ENCODE measurements at regions not wholly inside any gene's neighbourhood (a gene's known extent, or its start where the extent isn't known, plus 50 kb on each side); places are given as distances from the start of the nearest gene placed in this dataset.
"Not testable (repeated sequence)": the region's sequence is repeated elsewhere in the genome, so short reads cannot be mapped to it uniquely, and the experiment has no call there.

DNA sequence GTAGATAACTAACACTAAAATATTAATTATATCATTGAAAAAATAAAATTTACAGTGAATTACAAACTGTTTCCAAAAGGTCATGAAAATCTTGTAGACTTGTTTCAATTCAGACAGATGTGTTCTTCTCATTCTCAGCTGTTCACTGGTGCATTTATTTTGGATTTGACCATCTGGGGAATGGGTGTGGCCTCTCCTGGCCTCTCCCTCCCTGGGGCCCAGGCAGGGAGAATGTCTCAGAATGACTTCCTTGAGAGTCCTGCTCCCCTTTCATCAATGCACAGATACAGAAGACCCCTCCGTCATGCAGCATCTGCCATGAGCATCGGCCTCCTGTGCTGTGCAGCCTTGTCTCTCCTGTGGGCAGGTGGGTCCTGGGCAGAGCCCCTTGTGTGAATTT is 192.8 kb upstream of the PRSS58 start:
- DNase-seq (ENCODE audit: insufficient read length, low spot score) = no peak

DNA sequence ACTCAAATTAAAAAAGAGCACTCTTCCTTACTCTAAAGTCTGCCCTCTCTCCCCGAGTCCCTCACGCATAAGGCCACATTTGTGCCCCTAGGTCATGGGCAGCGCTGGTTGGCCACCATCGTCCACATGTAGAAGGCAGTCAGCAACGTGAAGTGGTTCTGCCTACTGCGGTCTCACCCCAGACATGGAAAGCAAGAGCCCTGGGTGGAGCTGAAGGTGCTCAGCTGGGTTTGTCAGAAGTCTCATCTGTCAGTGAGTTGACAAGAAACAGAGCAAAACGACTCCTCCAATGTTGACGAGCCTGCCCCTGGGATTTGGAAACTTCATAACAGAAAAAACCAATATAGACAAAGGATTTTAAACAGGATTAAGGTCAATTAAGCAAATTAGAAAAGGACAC is 192.3 kb upstream of the PRSS58 start:
- FAIRE-seq (no peak), DNase-seq (ENCODE audit: insufficient read length, low spot score) (no peak)

More for the DNA sequence above, 192.8 kb upstream of the PRSS58 start:
- FAIRE-seq = no peak

DNA sequence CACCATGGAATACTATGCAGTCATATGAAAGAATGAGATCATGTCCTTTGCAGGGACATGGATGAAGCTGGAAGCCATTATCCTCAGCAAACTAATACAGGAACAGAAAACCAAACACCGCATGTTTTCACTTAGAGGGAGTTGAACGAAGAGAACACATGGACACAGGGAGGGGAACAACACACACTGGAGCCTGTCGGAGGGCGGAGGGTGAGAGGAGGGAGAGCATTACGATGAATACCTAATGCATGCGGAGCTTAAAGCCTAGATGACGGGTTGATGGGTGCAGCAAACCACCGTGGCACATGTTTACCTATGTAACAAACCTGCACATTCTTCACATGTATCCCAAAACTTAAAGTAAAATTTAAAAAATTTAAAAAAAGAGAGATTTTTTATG is 191.0 kb upstream of the PRSS58 start:
- DNase-seq (ENCODE audit: insufficient read length, low spot score); FAIRE-seq: not testable (repeated sequence)

DNA sequence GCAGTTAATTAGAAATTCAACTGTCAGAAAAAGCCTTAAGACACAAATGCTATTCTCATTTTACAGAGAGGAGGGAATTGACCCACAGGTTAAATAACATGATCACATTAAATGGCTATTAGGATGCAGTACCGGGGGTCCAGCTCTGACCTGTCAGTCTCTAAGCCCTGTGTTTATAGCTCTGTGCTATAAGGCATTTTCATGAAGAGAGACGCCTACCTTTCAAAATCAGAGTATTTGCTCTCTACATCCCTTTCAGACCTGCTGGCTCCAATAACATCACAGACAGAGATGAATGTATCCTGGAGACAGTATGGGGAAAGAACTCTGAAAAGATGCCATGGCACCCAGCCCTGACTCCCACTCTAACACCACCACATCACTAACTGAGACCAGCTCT is 189.9 kb upstream of the PRSS58 start:
- DNase-seq (ENCODE audit: insufficient read length, low spot score) (no peak), FAIRE-seq (no peak)

DNA sequence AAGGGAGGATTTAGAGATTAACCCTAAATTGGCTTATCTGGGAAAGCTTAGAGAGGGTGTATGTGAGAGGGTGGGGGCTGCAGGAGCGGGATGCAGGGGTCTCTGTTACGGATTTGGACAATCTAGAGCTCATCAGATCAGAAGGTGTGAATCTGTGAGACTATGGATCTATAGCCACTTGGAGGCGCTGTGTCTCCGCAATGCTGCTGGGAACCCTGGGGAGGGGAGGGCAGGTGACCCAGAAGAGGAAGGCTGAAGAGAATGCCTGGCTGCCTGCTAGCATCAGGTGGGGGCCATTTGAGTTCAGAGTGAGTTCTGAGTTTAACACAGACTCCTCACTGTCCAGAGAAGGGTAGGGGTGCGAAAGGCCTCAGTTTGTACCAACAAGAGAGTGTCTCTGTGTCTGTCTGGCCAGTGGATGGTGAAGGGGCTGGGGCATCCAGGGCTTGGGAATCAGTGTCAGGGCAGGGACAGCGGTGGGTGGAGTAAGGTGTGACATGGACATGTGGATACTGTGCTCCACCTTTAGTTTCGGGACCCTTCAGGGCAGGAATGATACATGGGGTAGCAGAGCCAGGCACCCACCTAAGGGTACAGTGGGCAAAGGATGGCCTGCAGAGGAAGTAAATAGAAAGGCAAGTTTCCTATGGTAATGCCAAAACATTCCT is 187.3 kb upstream of the PRSS58 start:
- no peak for DNase-seq (ENCODE audit: insufficient read length, low spot score)
- FAIRE-seq = no peak

DNA sequence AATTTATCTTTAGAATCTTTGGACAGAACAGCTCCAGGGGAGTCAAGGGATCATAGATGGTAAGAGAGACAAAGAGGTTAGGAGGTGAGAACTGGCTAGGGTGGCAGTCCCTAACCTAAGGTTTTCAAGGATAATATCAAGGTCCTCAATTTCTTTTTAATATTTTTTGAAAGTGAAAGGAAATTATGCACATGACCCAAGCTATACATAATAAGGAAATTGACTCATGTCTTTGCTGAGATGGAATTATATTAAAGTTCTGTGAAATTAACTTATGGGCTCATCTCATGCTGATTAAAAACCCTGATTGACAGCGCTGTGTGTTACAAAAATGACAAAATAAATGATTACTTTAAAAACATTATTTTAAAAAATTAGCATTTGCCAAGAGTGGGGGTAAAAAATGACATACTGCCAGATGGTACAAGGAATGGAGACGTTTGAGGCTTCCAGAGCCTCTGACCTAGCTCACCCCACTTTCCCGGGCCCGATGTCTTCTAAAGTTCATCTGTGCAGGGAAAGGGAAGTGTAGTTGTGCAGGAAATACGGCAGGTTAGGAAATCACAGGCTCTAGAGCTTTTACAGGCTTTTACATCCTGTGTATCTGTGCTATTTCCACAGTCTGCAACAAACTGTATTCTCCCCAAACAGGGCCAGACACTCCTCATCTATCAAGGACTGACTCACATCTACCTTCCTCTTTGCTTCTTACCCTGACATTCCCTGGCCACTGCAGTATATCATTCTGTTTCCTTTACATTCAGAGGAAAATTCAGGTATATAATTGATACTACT is 185.6 kb upstream of the PRSS58 start:
- no peak for FAIRE-seq

DNA sequence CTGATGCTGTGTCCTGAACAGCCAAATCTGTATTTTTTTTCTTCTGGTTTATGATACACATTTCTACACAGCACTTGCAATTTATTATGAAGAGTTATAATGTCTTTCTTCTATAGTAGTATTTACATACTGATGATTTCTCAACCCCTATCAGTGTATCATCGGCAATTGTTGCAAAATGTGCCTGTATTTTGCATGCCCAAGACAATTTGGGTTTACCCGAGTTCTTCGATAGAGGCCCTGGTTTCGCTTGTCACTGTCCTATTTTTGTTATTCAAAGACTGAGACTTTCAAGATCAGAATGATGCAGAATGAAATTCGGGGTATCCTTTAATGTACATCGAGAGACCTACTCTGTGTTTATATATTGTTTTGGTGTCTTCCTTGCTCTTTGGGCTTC is 184.5 kb upstream of the PRSS58 start:
- DNase-seq (ENCODE audit: insufficient read length, low spot score) (no peak), FAIRE-seq (no peak)

More for the DNA sequence above, 185.6 kb upstream of the PRSS58 start:
- no peak for DNase-seq (ENCODE audit: insufficient read length, low spot score)

DNA sequence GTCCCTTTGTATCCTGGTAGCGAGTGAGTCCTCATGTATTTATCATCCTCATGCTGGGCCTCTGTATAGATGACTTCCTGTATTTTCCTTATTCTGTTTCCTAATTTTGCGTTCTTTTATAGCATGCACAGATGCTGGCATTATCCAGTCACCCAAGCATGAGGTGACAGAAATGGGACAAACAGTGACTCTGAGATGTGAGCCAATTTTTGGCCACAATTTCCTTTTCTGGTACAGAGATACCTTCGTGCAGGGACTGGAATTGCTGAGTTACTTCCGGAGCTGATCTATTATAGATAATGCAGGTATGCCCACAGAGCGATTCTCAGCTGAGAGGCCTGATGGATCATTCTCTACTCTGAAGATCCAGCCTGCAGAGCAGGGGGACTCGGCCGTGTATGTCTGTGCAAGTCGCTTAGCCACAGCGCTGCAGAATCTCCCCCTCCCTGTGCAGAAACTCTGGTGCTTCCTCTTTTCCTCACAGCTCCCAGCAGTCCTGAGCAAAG is 183.1 kb upstream of the PRSS58 start:
- FAIRE-seq (no peak), DNase-seq (ENCODE audit: insufficient read length, low spot score) (no peak)

DNA sequence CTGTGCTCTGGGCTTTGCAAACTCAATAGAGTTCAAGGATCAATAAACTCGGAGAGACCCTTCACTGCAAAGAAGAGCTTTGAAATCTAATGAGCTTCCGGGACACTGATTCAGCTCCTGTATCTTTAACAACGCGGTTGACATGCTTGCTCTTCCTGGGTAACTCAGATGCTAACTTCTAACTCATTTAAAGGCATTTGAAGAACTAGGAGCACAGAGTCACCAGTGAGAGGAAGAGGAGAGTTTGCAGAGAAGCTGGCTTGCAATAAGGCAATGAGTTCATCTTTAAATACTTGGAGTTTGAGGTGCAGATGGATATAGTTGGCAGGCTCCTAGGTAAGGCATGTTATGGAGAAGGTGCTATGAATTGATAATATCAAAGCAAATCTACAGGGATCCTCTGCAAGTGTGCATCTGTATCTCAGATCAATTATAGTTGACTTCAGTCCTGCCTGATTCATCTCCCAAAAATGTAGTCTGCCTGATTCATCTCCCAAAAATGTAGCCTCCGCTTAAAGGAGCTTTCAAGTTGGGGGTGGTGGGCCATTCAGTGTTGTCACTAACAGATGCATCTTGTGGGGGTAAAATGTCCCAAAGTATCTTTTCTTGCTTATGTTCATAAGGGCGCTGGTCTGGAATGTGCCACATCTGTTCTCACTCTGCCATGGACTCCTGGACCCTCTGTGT is 182.5 kb upstream of the PRSS58 start:
- DNase-seq (ENCODE audit: insufficient read length, low spot score) = peak; percentile 46
- no peak for FAIRE-seq

DNA sequence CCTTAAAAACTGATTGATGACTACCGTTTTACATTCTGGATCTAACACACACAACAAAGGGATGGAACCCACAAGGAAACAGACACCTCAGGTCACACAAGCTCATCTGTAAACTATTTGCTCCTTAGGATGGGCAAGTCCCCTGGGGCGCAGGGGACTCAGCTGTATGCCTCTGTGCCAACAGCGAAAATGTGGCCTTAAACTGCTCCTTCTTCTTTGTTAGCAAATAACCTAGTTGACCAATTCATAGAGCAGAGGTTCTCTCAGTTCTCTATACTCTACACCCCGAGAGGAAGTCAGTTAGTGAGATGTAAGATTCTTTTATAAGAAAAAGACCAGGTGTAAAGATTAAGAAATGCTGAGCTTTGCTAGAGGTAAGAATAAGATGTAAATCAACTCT is 181.9 kb upstream of the PRSS58 start:
- FAIRE-seq = no peak
- no peak for DNase-seq (ENCODE audit: insufficient read length, low spot score)

DNA sequence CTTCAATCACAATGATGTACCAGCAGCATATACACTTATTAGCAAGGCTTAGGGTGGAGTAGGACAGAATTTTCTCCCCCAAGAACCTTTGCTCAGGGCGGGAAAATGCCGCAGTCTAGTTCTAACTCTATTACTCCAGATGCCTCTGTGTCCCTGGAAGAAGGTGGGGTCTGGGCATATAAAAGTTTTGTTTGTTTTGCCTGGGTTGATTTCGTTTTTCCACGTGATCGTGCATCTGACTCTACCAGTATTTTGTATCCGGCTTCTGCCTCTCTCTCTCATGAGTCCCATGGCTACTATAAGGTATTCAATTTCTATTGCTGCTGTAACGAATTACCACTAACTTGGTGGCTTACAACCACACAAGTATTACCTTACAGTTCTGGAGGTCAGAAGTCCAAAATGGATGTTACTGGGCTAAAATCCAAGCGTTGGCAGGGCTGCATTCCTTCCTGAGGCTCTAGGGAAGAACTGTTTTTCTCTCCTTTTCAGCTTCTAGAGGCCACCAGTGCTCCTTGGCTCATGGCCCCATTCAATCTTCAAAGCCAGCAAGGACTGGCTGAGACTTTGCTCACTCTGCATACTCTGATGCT is 181.2 kb upstream of the PRSS58 start:
- FAIRE-seq (no peak), DNase-seq (ENCODE audit: insufficient read length, low spot score) (no peak)

DNA sequence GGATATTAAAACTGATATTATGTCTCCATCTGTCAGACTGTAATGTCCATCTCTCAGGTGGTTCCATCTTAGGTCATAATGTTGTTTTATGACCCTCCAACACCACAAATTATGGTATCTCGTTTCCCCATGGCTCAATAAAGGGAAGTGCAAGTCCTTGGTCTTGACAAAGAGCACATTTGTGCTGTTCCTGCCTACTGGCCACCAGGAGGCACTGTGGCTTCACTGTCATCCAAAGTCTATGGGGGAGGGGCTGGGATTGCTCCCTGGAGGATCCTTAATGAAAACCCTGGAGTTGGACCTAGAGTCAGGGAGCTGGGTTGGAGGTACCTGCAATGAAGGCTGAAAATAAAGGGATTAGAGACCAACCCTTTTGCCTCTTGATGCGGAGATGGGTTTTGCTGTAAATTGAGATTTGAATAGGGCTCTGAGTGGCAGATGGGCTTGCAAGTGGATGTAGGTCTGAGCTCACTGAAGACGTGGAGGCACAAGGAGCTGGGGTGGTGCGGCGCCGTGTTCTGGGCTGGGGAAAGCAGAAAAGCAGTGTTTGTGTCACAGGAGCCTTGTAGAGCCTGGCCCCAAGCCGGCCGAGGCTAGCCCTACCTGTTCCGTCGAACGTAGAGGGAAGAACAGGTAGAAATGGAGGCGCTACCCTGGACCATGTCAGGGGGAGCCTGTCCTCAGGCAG is 180.5 kb upstream of the PRSS58 start:
- DNase-seq (ENCODE audit: insufficient read length, low spot score) (no peak), FAIRE-seq (no peak)

DNA sequence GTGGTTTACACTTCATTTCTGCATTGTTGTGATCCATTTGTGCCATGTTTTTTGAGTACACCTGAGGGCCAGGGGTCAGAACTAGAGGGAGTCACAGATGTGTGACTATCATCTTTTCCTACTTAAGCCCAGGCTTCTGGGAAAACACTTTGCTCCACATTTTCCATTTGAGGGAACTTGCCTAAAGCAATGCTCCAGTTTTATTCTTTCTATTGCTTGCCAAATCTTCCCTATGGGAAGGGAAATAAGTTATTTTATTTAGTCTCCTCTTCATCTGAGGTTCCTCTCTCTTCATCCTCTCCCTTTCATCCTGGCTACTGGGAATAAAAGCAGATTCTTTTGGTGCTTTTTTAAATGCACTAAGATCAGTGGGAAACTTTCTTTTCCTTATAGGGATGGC is 179.9 kb upstream of the PRSS58 start:
- no peak for DNase-seq (ENCODE audit: insufficient read length, low spot score)
- no peak for FAIRE-seq

DNA sequence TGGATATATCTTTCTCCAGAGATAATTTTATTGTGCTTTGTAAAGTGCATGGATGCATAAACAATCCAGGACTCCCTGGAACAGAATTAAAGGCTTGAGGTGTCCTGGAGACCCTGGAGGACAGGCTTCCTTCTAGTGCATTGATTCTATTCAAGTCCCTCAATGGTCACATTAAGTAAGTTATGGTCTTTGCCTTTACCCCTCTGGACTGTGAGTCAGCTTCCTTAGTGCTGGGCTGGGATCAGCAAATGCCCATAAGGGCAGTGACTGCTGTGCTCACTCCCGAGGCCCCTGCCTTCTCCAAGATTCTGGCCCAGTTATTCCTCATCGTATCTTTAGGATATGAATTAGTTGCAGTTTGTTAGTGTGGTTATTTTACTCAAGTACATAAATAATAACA is 178.7 kb upstream of the PRSS58 start:
- DNase-seq (ENCODE audit: insufficient read length, low spot score) (no peak), FAIRE-seq (no peak)

DNA sequence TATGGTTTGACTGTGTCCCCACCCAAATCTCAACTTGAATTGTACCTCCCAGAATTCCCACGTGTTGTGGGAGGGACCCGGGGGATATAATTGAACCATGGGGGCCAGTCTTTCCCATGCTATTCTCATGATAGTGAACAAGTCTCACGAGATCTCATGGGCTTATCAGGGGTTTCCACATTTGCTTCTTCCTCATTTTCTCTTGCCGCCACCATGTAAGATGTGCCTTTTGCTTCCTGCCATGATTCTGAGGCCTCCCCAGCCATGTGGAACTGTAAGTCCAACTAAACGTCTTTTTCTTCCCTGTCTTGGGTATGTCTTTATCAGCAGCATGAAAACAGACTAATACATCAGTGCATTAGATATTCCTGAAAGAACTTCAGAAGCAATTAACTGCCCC is 177.7 kb upstream of the PRSS58 start:
- not testable (repeated sequence) for FAIRE-seq; DNase-seq (ENCODE audit: insufficient read length, low spot score)

DNA sequence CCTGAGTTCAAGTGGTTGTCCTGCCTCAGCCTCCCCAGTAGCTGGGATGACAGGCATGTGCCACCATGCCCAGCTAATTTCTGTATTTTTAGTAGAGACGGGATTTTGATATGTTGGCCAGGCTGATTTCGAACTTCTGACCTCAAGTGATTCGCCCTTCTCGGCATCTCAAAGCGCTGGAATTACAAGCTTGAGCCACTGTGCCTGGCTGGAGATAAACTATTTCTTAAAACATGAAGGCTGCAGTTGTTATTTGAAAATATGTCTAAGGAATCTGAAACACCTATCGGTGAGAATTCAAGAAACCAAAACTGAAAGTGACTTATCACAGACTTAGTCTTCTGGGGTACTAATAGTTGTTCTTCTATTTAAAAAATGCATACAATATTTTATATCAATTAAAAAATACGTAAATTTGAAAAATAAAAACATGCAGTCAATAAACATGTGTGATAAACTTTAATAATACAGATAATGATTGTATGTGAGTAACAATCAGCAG is 176.9 kb upstream of the PRSS58 start:
- DNase-seq (ENCODE audit: insufficient read length, low spot score) = no peak
- FAIRE-seq = no peak

DNA sequence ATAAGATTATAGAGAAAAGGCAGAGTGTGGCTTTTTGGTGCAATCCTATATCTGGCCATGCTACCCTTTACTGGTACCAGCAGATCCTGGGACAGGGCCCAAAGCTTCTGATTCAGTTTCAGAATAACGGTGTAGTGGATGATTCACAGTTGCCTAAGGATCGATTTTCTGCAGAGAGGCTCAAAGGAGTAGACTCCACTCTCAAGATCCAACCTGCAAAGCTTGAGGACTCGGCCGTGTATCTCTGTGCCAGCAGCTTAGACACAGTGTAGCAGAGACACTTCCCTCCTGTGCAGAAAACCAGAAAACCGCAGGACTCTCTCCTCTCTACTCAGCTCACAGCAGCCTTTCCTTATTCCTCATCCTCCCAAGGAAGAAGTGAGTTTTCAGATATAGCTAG is 176.3 kb upstream of the PRSS58 start:
- not testable (repeated sequence) for FAIRE-seq; DNase-seq (ENCODE audit: insufficient read length, low spot score)

DNA sequence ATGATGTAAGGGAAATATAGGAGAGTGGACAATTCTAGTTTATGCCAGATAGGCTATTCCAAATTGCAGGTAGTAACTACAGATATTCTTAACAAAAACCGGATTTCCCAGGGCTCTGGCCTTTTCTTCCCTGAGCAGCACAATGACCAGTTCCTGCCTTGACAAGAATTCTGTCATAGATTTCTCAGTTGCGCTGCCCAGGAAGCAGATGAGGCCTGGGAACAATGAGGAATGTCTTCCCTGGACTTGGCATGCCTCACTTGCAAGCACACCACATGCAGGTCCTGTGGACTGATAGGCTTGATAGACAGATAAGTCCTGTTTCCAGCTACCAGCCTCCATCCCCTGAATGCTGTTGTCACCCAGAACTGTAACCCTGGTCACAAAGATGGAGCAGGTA is 174.5 kb upstream of the PRSS58 start:
- DNase-seq (ENCODE audit: insufficient read length, low spot score) (no peak), FAIRE-seq (no peak)

DNA sequence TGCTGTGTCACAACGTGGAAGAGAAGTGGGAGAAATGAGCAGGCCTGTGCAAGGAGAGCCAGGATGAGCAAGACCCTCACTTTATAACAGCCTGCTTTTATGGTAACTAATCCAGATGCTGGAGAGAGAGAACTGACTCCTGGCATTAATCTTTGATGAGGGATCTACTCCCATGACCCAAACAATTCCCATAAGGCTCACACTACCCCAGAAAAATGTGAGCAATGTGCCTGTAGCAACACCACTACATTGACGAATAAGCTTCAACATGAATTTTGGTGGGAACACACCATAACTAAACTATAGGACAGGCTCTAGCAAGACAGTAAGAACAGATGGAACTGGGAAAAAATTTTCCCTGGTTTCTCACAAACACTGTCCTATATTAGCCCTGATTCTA is 173.6 kb upstream of the PRSS58 start:
- DNase-seq (ENCODE audit: insufficient read length, low spot score) (no peak), FAIRE-seq (no peak)

DNA sequence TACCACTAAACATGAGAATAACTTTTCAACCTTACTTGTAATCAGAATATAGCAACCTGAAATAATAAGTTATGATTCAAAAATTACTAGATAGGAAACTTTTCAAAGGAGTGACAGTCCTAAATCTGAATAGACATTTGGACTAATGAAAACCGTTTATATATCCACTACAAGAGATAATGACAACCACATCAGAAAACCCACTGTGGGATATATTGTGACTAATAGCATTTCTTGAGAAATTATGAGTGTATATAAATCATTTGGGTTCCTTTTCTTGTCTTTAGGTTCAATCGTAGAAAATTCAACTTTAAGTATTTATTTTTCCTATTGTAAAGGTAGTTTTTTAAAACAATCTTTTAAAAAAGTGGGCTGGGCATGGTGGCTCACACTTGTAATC is 170.2 kb upstream of the PRSS58 start:
- FAIRE-seq (no peak), DNase-seq (ENCODE audit: insufficient read length, low spot score) (no peak)

Measured in HTR-8/SVneo (cell line).